Mesenchymal stem cell (in vitro differentiated cells and primary cell): ENCODE measurements at regions not wholly inside any gene's neighbourhood (a gene's known extent, or its start where the extent isn't known, plus 50 kb on each side); places are given as distances from the start of the nearest gene placed in this dataset.

Experiments used
- DNase-seq: peaks from one replicate; pipeline ENCODE4 v3.0.0-alpha.2; 2013
- H2AFZ ChIP-seq: one replicate; pipeline ENCODE4 v1.6.1; 2013; ENCODE audit warnings: low read depth, mild to moderate bottlenecking, control low read depth, inconsistent platforms, low read length, moderate library complexity
- H2AK5ac ChIP-seq: 2 replicates; pipeline ENCODE4 v1.6.1; 2013; ENCODE audit warnings: low read length, moderate library complexity, mild to moderate bottlenecking, inconsistent platforms; ENCODE audit not compliant: severe bottlenecking
- H2BK120ac ChIP-seq: one replicate; pipeline ENCODE4 v1.6.1; 2013; ENCODE audit warnings: low read depth, mild to moderate bottlenecking, inconsistent platforms, low read length, moderate library complexity
- H2BK12ac ChIP-seq, 2 experiments: one replicate each; pipeline ENCODE4 v1.6.1; 2013; ENCODE audit warnings: inconsistent platforms in 2 of 2, low read length in 2 of 2, mild to moderate bottlenecking in 2 of 2, moderate library complexity in 2 of 2, control low read depth in 1 of 2
- H2BK15ac ChIP-seq: one replicate; pipeline ENCODE4 v1.6.1; 2013; ENCODE audit warnings: mild to moderate bottlenecking, low read depth, inconsistent platforms; ENCODE audit not compliant: poor library complexity, severe bottlenecking
- H2BK5ac ChIP-seq: 2 replicates; pipeline ENCODE4 v1.6.1; 2013; ENCODE audit warnings: low read depth, mild to moderate bottlenecking, low read length, control low read depth, inconsistent platforms; ENCODE audit not compliant: poor library complexity, severe bottlenecking
- H3K14ac ChIP-seq, 2 experiments: one replicate each; pipeline ENCODE4 v1.6.1; 2013; ENCODE audit warnings: inconsistent platforms in 2 of 2, low read length in 2 of 2, control low read depth in 1 of 2, mild to moderate bottlenecking in 1 of 2, moderate library complexity in 1 of 2
- H3K18ac ChIP-seq, 2 experiments: one replicate each; pipeline ENCODE4 v1.6.1; 2013; ENCODE audit warnings: inconsistent platforms in 2 of 2, low read length in 2 of 2, control low read depth in 1 of 2, low read depth in 1 of 2, mild to moderate bottlenecking in 1 of 2
- H3K23ac ChIP-seq, 2 experiments: one replicate each; pipeline ENCODE4 v1.6.1; 2013; ENCODE audit warnings: inconsistent platforms in 2 of 2, low read length in 2 of 2, mild to moderate bottlenecking in 2 of 2, moderate library complexity in 2 of 2, control low read depth in 1 of 2
- H3K27ac ChIP-seq: 2 replicates; pipeline ENCODE4 v1.5.1; 2013; ENCODE audit warnings: mild to moderate bottlenecking, moderate library complexity, low read length, control low read depth, inconsistent platforms; ENCODE audit not compliant: poor library complexity, severe bottlenecking
- H3K27me3 ChIP-seq, 2 experiments: 2 replicates each; pipeline versions ENCODE4 v1.6.1 to v1.7.0; 2013; ENCODE audit warnings: low read length in 2 of 2, mild to moderate bottlenecking in 2 of 2, moderate library complexity in 2 of 2, control low read depth in 1 of 2, inconsistent platforms in 1 of 2; ENCODE audit not compliant: control insufficient read depth in 1 of 2, insufficient read depth in 1 of 2
- H3K36me3 ChIP-seq, 2 experiments: 2 replicates each; pipeline versions ENCODE4 v1.6.1 to v1.7.0; 2013; ENCODE audit warnings: low read length in 2 of 2, control low read depth in 1 of 2, inconsistent platforms in 1 of 2, low read depth in 1 of 2, mild to moderate bottlenecking in 1 of 2; ENCODE audit not compliant: insufficient read depth in 2 of 2, control insufficient read depth in 1 of 2
- H3K4ac ChIP-seq, 2 experiments: one replicate each; pipeline ENCODE4 v1.6.1; 2013; ENCODE audit warnings: inconsistent platforms in 2 of 2, low read length in 2 of 2, mild to moderate bottlenecking in 2 of 2, moderate library complexity in 2 of 2, control low read depth in 1 of 2, low read depth in 1 of 2
- H3K4me1 ChIP-seq: 2 replicates; pipeline ENCODE4 v1.6.1; 2013; ENCODE audit warnings: low read depth, low read length, control low read depth; ENCODE audit not compliant: control insufficient read depth, insufficient read depth
- H3K4me2 ChIP-seq: 2 replicates; pipeline ENCODE4 v1.6.1; 2013; ENCODE audit warnings: low read length, mild to moderate bottlenecking, inconsistent platforms; ENCODE audit not compliant: poor library complexity, severe bottlenecking
- H3K4me3 ChIP-seq, 2 experiments: 2 replicates each; pipeline versions ENCODE4 v1.5.1 to v1.7.0; 2013; ENCODE audit warnings: low read length in 2 of 2, mild to moderate bottlenecking in 2 of 2, control low read depth in 1 of 2, low read depth in 1 of 2; ENCODE audit not compliant: insufficient read depth in 1 of 2
- H3K79me1 ChIP-seq: replicated peaks from 2 replicates; pipeline ENCODE4 v1.6.1; 2013; ENCODE audit warnings: mild to moderate bottlenecking, control low read depth, low read length, inconsistent platforms; ENCODE audit not compliant: poor library complexity, severe bottlenecking
- H3K9ac ChIP-seq: 2 replicates; pipeline ENCODE4 v1.7.0; 2013; ENCODE audit warnings: mild to moderate bottlenecking, low read length, moderate library complexity
- H3K9me3 ChIP-seq: 2 replicates; pipeline ENCODE4 v1.7.0; 2013; ENCODE audit warnings: mild to moderate bottlenecking, low read length; ENCODE audit not compliant: control insufficient read depth
- H4K8ac ChIP-seq: one replicate; pipeline ENCODE4 v1.6.1; 2013; ENCODE audit warnings: inconsistent platforms, mild to moderate bottlenecking, low read length, moderate library complexity
- H4K91ac ChIP-seq: one replicate; pipeline ENCODE4 v1.6.1; 2013; ENCODE audit warnings: mild to moderate bottlenecking, low read length, inconsistent platforms
- WGBS: methylation state at CpG from one replicate; pipeline ENCODE4 v1.1.7; 2013; ENCODE audit warnings: mixed read lengths; 5-methylcytosine and 5-hydroxymethylcytosine counted together

DNA sequence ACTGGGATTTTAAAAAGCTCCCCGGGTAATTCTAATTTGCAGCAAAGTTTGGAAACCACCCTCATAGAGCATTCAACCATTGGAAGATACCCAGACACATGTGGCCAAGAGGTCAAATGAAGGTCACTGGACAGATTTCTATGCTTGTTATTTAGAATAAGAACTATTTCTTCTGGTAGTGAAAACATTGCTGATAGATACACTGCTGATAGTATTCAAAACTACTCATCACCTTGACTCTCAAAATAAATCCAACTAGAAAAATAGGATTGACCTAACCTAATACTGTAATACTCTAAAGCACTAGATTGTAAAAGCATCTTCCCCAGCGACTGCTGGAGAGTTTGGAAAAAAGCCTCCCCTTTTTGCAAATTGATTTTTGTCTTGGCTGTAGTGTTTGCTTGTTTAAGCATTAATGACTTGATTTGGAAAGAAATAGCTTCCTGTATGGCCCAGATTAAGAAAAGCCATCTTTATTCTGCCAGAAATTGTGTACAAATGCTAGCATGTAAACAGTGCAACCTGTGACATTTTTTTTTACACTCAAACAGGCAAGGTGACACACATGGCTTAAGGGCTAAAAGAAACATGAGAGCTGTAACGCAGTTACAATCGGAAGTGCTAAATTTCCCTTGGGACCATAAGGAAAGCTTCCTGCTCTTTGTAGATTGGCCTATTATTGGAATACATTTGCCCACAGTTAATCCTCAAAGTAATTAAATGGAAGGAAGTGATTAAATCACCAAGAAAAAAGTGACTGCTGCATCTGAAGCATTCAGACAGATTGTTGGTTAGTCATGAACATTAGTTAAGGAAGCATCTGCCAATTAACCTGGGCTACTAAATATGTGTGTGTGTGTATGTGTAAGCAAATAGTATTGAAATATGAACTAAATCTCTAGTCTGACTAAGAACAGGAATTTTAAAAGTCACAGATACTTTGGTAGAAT, 356.5 kb upstream of the ATP2B1 start:
- H4K8ac ChIP-seq: no peak overlapping the region
- H2AFZ ChIP-seq: no peak overlapping the region
- H3K27me3 ChIP-seq: no peaks in the 10 kb centered on the region
- WGBS: 60% methylated on average over 4 of the region's 4 CpGs
- H3K9me3 ChIP-seq: no peaks in the 10 kb centered on the region
- H2BK5ac ChIP-seq: no peak overlapping the region
- H3K4me1 ChIP-seq: no peaks in the 10 kb centered on the region
- H3K79me1 ChIP-seq: no peaks in the 10 kb centered on the region
- no peak overlapping the region for H2BK120ac ChIP-seq
- H3K4me2 ChIP-seq: no peak overlapping the region
- no peak overlapping the region for H3K23ac ChIP-seq
- H4K91ac ChIP-seq: no peak overlapping the region
- no peak overlapping the region for H3K27ac ChIP-seq
- no peak overlapping the region for H3K14ac ChIP-seq
- H2AK5ac ChIP-seq: no peak overlapping the region
- no peak overlapping the region for H3K9ac ChIP-seq
- H3K4ac ChIP-seq: no peak overlapping the region
- no peak overlapping the region for H3K4me3 ChIP-seq
- H2BK15ac ChIP-seq: no peak overlapping the region
- no peak for DNase-seq
- no peak overlapping the region for H2BK12ac ChIP-seq
- peak overlapping the region in 1 of 2 experiments; percentile 2 for H3K18ac ChIP-seq
- H3K36me3 ChIP-seq: no peaks in the 10 kb centered on the region

DNA sequence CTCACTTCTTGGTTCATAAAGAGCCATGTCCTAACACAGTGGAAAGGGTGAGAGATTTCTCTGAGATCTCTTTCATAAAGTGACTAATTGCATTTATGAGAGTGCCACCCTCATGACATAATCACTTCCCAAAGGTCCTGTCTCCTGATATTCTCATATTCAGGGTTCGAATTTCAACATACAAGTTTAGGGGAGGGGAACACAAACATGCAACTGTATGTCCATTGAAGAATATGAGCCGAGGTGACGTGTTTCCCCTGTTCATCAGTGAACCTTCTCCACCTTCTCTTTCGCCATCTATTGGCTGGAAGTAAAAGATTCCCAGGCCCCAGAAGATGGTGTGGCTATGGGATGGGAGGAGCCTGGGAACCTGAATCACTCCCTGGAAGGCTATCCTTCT, 354.2 kb upstream of the ATP2B1 start:
- Histone ChIP-seq H2BK12ac (no peak overlapping the region), H3K9me3 (no peaks in the 10 kb centered on the region), H3K9ac (no peak overlapping the region), H3K14ac (no peak overlapping the region), H3K79me1 (no peaks in the 10 kb centered on the region), H2AFZ (no peak overlapping the region), H3K23ac (no peak overlapping the region), H3K4ac (no peak overlapping the region), H2BK5ac (no peak overlapping the region), H2AK5ac (no peak overlapping the region), H3K27ac (no peak overlapping the region), H3K4me1 (no peaks in the 10 kb centered on the region), H3K4me3 (no peak overlapping the region), H2BK120ac (no peak overlapping the region), H4K8ac (no peak overlapping the region), H3K18ac (no peak overlapping the region), H4K91ac (no peak overlapping the region), H3K27me3 (no peaks in the 10 kb centered on the region), H3K4me2 (no peak overlapping the region), H2BK15ac (no peak overlapping the region), H3K36me3 (no peaks in the 10 kb centered on the region)
- WGBS: 63% methylated on average over 1 of the region's 4 CpGs
- DNase-seq: no peak

DNA sequence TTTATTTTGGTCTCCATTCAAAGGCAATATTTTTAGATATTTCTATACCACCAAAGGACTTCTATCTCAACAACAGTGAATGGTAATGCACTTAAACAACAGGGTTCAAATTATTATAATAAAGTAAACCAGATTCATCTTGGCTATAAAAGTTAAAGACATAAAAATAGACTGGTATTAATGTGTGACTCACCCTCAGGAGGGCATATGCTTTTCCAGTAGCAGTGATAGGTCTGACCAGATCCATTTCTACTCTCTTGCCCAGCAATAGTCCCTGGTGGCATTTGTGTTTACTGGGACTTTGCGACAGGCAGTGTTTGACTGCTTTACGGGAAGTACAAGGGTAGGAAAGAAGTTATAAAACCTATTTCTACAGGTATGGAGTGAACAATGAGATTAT, 353.2 kb upstream of the ATP2B1 start:
- no peak for DNase-seq
- no peak overlapping the region for H3K9ac ChIP-seq
- no peaks in the 10 kb centered on the region for H3K27me3 ChIP-seq
- H2BK120ac ChIP-seq: no peak overlapping the region
- H3K4me1 ChIP-seq: no peaks in the 10 kb centered on the region
- H2BK5ac ChIP-seq: no peak overlapping the region
- no peak overlapping the region for H3K23ac ChIP-seq
- H2AFZ ChIP-seq: no peak overlapping the region
- H3K27ac ChIP-seq: no peak overlapping the region
- no peak overlapping the region for H2BK12ac ChIP-seq
- no peak overlapping the region for H3K4me2 ChIP-seq
- no peak overlapping the region for H4K8ac ChIP-seq
- H3K4ac ChIP-seq: no peak overlapping the region
- no peak overlapping the region for H2BK15ac ChIP-seq
- 100% methylated on average over 2 of the region's 2 CpGs for WGBS
- H3K79me1 ChIP-seq: no peaks in the 10 kb centered on the region
- no peak overlapping the region for H3K4me3 ChIP-seq
- no peak overlapping the region for H3K18ac ChIP-seq
- no peak overlapping the region for H3K14ac ChIP-seq
- H3K36me3 ChIP-seq: no peaks in the 10 kb centered on the region
- H4K91ac ChIP-seq: no peak overlapping the region
- H3K9me3 ChIP-seq: no peaks in the 10 kb centered on the region
- no peak overlapping the region for H2AK5ac ChIP-seq

DNA sequence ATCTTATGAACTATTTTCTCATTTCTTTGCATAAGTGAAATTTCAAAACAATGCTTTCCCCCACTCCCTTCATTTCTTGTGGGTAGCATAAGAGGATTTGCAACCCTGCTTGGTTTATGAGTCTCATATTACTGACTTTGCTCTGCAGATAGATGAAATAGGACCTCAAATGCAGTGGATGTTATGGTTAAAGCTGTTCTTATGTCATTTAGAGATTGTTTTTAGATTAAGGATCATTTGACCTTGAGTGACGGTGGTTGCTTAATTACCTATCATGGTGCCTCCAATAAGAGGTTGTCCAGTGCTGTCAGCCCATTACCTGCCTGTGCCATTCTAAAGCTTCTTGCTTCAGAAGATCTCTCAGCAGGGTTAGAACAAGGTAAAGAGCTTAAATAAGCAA, 351.4 kb upstream of the ATP2B1 start:
- no peak overlapping the region for H3K4ac ChIP-seq
- no peaks in the 10 kb centered on the region for H3K27me3 ChIP-seq
- H3K23ac ChIP-seq: no peak overlapping the region
- H3K9me3 ChIP-seq: no peaks in the 10 kb centered on the region
- H2BK12ac ChIP-seq: no peak overlapping the region
- no peak overlapping the region for H2BK120ac ChIP-seq
- no peak overlapping the region for H3K27ac ChIP-seq
- no peak overlapping the region for H2AFZ ChIP-seq
- H3K14ac ChIP-seq: no peak overlapping the region
- 100% methylated on average over 1 of the region's 1 CpG for WGBS
- no peak overlapping the region for H2AK5ac ChIP-seq
- no peak overlapping the region for H3K9ac ChIP-seq
- no peak overlapping the region for H4K91ac ChIP-seq
- H2BK5ac ChIP-seq: no peak overlapping the region
- H3K4me2 ChIP-seq: no peak overlapping the region
- no peak overlapping the region for H2BK15ac ChIP-seq
- DNase-seq: no peak
- H3K36me3 ChIP-seq: no peaks in the 10 kb centered on the region
- no peak overlapping the region for H4K8ac ChIP-seq
- H3K18ac ChIP-seq: no peak overlapping the region
- no peaks in the 10 kb centered on the region for H3K4me1 ChIP-seq
- H3K79me1 ChIP-seq: no peaks in the 10 kb centered on the region
- no peak overlapping the region for H3K4me3 ChIP-seq
